Body of pancreas (tissue), 4 donors: ENCODE measurements at regions not wholly inside any gene's neighbourhood (a gene's known extent, or its start where the extent isn't known, plus 50 kb on each side); places are given as distances from the start of the nearest gene placed in this dataset.

Experiments
- ATAC-seq: fragments of 150-250 bp; one replicate; pipeline ENCODE4 v1.9.1; 2016
- DNase-seq, 4 donors: peaks; one replicate each; pipeline ENCODE4 v3.0.0-alpha.2; 2019
- H3K27ac ChIP-seq, 4 donors: fragments of 200-600 bp; sonication (generic); 1 replicate in 3 of 4; 2 replicates in 1 of 4; pipeline versions ENCODE4 v1.5.1 to v1.6.1; 2016 to 2019; ENCODE audit warnings: mild to moderate bottlenecking in 1 of 4, mixed read lengths in 1 of 4, moderate library complexity in 1 of 4
- H3K27me3 ChIP-seq, 2 donors: fragments of 200-600 bp; sonication (generic); one replicate each; pipeline ENCODE4 v1.6.0; 2016; ENCODE audit warnings: mild to moderate bottlenecking in 1 of 2
- H3K36me3 ChIP-seq, 2 donors: fragments of 200-600 bp; sonication (generic); replicated peaks in 1 of 2; 2 replicates each; pipeline ENCODE4 v1.5.1; 2016; ENCODE audit warnings: low read depth in 2 of 2; ENCODE audit not compliant: insufficient read depth in 1 of 2
- H3K4me1 ChIP-seq: fragments of 200-600 bp; sonication (generic); one replicate; pipeline ENCODE4 v1.6.0; 2016
- H3K4me3 ChIP-seq, 2 donors: fragments of 200-600 bp; sonication (generic); 1 replicate in 1 of 2; 2 replicates in 1 of 2; pipeline ENCODE4 v1.5.1; 2016 to 2019
- H3K9me3 ChIP-seq, 3 donors: fragments of 200-600 bp; sonication (generic); 1 replicate in 2 of 3; 2 replicates in 1 of 3; pipeline ENCODE4 v1.5.1; 2016
- POLR2A ChIP-seq, 3 donors: fragments of 450-650 bp; IDR thresholded peaks; one replicate each; pipeline ENCODE4 v1.6.1; 2016; ENCODE audit warnings: antibody characterized with exemption in 3 of 3, mild to moderate bottlenecking in 2 of 3
- WGBS, 2 donors: methylation state at CpG; one replicate each; pipeline ENCODE4 v1.1.5; 2017; 5-methylcytosine and 5-hydroxymethylcytosine counted together
- intact Hi-C: fragments of 100-400 bp; cut with DNase I; formaldehyde crosslinking; loops from one replicate; pipeline ENCODE4 v1.15.1; 2023
- TF ChIP-seq, protein P1 (sequence below), 7 experiments: fragments of 450-650 bp in 4 of 7; fragments of 200-600 bp in 3 of 7; sonication (generic) in 3 of 7; IDR thresholded peaks; one replicate each; pipeline ENCODE4 v1.5.1; 2016 to 2019; ENCODE audit warnings: antibody characterized with exemption in 7 of 7

DNA sequence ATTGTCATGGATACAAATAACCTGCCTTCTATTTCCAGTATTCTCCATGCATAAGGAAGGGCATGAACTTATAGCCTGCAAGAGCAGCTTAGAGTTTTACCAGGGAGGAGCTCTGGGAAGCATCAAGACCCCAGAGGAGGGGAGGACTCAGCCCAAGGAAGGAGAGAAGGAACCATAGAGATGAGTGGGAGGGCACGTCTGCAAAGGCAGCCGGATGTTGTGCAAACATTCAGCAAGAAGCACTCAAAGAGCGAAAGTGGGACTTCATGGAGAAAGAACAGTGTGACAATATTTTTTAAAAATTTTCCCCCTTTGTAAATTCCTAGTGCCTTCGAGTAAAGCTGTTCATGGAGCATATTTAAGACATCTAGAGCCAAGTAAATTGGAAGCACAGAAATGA lies 270.1 kb upstream of the PTGER4 start:
- H3K4me1 ChIP-seq = no peaks in the 10 kb centered on the region
- 59 to 70% methylated on average over 4 of the region's 4 CpGs for WGBS, 2 donors
- no peaks in the 10 kb centered on the region for H3K36me3 ChIP-seq
- H3K9me3 ChIP-seq = no peaks in the 10 kb centered on the region
- H3K27me3 ChIP-seq = no peaks in the 10 kb centered on the region
- intact Hi-C loops = no loop called here
- no peak for ATAC-seq
- DNase-seq = peak in 1 of 4 donors; percentile 40
- H3K27ac ChIP-seq = peak overlapping the region in 1 of 4 donors; percentile 68
- no peak overlapping the region for H3K4me3 ChIP-seq
- TF ChIP-seq, protein P1, sequence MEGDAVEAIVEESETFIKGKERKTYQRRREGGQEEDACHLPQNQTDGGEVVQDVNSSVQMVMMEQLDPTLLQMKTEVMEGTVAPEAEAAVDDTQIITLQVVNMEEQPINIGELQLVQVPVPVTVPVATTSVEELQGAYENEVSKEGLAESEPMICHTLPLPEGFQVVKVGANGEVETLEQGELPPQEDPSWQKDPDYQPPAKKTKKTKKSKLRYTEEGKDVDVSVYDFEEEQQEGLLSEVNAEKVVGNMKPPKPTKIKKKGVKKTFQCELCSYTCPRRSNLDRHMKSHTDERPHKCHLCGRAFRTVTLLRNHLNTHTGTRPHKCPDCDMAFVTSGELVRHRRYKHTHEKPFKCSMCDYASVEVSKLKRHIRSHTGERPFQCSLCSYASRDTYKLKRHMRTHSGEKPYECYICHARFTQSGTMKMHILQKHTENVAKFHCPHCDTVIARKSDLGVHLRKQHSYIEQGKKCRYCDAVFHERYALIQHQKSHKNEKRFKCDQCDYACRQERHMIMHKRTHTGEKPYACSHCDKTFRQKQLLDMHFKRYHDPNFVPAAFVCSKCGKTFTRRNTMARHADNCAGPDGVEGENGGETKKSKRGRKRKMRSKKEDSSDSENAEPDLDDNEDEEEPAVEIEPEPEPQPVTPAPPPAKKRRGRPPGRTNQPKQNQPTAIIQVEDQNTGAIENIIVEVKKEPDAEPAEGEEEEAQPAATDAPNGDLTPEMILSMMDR (IDR thresholded peaks at IDR 0.05) = no peak
- TF ChIP-seq POLR2A (IDR thresholded peaks at IDR 0.05) = no peak

DNA sequence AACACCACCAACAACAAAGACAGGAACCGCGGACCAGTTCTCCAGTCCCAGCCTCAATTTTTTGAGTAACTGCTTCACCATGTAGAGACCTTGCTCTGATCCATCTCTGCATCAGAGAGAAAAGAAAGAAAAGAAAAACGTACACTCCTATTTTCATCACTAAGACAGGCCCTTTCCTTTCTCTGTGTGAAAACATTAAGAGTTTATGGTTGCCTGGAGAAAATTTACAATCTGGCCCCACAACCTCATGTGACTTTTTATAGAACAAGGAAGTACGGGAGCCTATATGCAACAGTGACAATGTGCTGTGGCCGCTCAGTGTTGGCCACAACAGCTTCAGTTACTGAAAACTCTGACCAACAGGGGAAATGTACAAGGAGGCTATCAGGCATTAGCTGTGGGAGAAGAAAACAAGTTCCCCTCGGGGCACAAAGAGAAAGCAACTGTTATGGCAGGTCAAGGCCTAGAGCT lies 272.9 kb upstream of the PTGER4 start:
- no peak for ATAC-seq
- 68 to 80% methylated on average over 6 of the region's 6 CpGs for WGBS, 2 donors

DNA sequence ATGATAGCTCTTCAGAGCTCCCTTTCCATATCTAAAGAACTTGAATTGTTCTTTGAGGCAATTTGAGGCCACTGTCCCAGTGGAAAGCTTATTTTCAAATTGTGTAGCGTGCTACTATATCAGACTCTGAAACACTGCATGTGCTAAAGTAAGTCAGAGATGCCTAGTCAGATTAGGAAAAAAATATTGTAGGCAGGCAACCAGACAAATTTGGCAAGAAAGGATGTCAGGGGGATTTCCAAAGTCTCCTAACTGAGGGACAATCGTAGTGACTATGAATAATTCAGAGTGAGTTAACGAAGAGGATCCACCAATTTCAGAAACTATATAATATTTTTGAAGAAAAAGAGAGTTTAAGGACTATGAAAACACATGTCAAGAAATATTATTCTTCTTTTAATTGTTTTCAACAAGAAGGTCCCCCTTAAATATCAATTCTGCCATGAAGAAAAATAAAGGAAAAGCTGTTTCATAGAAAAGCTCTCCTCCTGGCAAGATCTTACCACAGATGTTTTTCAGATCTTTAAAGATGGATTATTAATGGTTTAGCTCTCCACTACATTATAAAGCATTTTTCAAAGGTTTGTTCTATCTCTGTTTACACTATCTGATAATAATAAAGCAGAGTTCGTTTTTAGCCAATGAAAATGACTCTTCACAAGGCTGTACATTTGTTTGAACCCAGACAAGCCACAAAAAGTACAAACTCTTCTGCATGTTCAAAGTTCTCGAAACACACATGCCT lies 273.5 kb upstream of the PTGER4 start:
- intact Hi-C loops = no loop called here
- H3K9me3 ChIP-seq = no peaks in the 10 kb centered on the region
- no peak overlapping the region for H3K4me3 ChIP-seq
- DNase-seq (no peak), ATAC-seq (no peak)
- peak overlapping the region in 1 of 4 donors; percentile 31 for H3K27ac ChIP-seq
- no peak for TF ChIP-seq POLR2A (IDR thresholded peaks at IDR 0.05)
- TF ChIP-seq, protein P1 (IDR thresholded peaks at IDR 0.05) = no peak
- no peaks in the 10 kb centered on the region for H3K27me3 ChIP-seq
- WGBS, 2 donors = 53 to 58% methylated on average over 5 of the region's 5 CpGs
- no peaks in the 10 kb centered on the region for H3K4me1 ChIP-seq
- H3K36me3 ChIP-seq = no peaks in the 10 kb centered on the region

More for the DNA sequence above, 272.9 kb upstream of the PTGER4 start:
- Histone ChIP-seq H3K4me1 (no peaks in the 10 kb centered on the region), H3K4me3 (no peak overlapping the region), H3K9me3 (no peaks in the 10 kb centered on the region), H3K27ac (peak overlapping the region in 1 of 4 donors; percentile 31), H3K36me3 (no peaks in the 10 kb centered on the region), H3K27me3 (no peaks in the 10 kb centered on the region)
- peak in 1 of 4 donors; percentile 38 for DNase-seq
- intact Hi-C loops = no loop called here
- no peak for TF ChIP-seq POLR2A (IDR thresholded peaks at IDR 0.05)
- TF ChIP-seq, protein P1 (IDR thresholded peaks at IDR 0.05) = no peak

DNA sequence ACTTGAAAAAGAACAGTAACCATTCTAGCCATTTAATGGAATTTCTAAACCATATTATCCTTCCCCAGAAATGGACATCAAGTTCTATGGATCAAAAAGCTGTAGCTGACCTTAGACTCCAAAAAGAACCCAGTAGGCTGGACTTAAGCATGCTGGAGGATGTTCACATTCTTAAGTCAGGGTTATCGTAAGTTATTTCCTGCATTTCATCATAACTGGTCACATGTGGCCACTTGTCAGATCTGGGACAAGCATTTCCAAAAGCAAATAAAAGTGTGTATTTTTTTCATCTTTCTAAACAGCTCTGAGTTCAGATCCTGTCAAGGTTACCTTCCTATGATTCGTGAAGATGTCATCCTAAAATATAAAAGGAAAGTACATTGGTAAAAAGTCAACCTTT lies 274.5 kb upstream of the PTGER4 start:
- Histone ChIP-seq H3K9me3 (no peaks in the 10 kb centered on the region), H3K27me3 (no peaks in the 10 kb centered on the region), H3K4me3 (no peak overlapping the region), H3K4me1 (no peaks in the 10 kb centered on the region), H3K27ac (no peak overlapping the region), H3K36me3 (no peaks in the 10 kb centered on the region)
- intact Hi-C loops = no loop called here
- no peak for ATAC-seq
- DNase-seq = no peak
- WGBS, 2 donors = 60 to 63% methylated on average over 2 of the region's 2 CpGs
- TF ChIP-seq, protein P1 (IDR thresholded peaks at IDR 0.05) = no peak
- TF ChIP-seq POLR2A (IDR thresholded peaks at IDR 0.05) = no peak

DNA sequence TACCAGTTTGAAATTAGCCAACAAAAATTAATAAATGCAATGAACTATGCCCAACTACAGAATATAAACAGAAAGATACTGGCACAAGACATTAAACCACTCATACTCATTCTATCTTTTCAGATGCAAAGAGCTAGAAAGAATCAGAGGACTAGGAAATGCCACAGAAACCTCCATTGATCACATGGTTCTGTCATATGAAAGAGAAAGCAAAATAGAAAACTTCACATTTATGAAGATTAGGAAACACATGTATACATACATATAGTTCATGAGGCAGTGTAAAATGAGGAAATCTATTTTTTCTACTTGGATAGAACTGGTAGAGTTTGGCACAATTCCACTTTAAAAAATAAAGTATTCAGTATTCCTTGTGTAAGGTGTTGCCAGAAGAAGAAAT lies 275.1 kb upstream of the PTGER4 start:
- intact Hi-C loops = no loop called here
- Histone ChIP-seq H3K36me3 (no peaks in the 10 kb centered on the region), H3K4me1 (no peaks in the 10 kb centered on the region), H3K4me3 (no peak overlapping the region), H3K27me3 (no peaks in the 10 kb centered on the region), H3K9me3 (no peaks in the 10 kb centered on the region), H3K27ac (no peak overlapping the region)
- no peak for TF ChIP-seq POLR2A (IDR thresholded peaks at IDR 0.05)
- TF ChIP-seq, protein P1 (IDR thresholded peaks at IDR 0.05) = no peak
- ATAC-seq (no peak), DNase-seq (no peak)
